VCaP (cell line): ENCODE measurements at regions not wholly inside any gene's neighbourhood (a gene's known extent, or its start where the extent isn't known, plus 50 kb on each side); places are given as distances from the start of the nearest gene placed in this dataset.

Experiments
- H3K27ac ChIP-seq: fragments of 450-650 bp; 2 replicates; pipeline ENCODE4 v1.5.1; 2017
- CTCF ChIP-seq: fragments of 450-650 bp; conservative IDR thresholded peaks from 2 replicates; pipeline ENCODE4 v1.5.1; 2017; ENCODE audit warnings: mild to moderate bottlenecking, moderate library complexity

GRCh38 chr3:25080461-25080860 lies 347.6 kb upstream of the RARB start:
- no peak for TF ChIP-seq CTCF
- H3K27ac ChIP-seq = no peak overlapping the region

GRCh38 chr3:25084016-25084415 lies 344.0 kb upstream of the RARB start:
- H3K27ac ChIP-seq = no peak overlapping the region
- no peak for TF ChIP-seq CTCF

- TF ChIP-seq CTCF = no peak
- H3K27ac ChIP-seq = no peak overlapping the region
Measured at GRCh38 chr3:25086721-25087120, 341.3 kb upstream of the RARB start.

- no peak overlapping the region for H3K27ac ChIP-seq
- no peak for TF ChIP-seq CTCF
Measured at GRCh38 chr3:25088284-25088683, 339.8 kb upstream of the RARB start.

- H3K27ac ChIP-seq = no peak overlapping the region
- no peak for TF ChIP-seq CTCF
Measured at GRCh38 chr3:25090698-25091453, 337.2 kb upstream of the RARB start.

- no peak overlapping the region for H3K27ac ChIP-seq
- no peak for TF ChIP-seq CTCF
Measured at GRCh38 chr3:25091934-25092333, 336.1 kb upstream of the RARB start.

- no peak overlapping the region for H3K27ac ChIP-seq
- TF ChIP-seq CTCF = peak; percentile 51
Measured at GRCh38 chr3:25094932-25095685, 333.0 kb upstream of the RARB start.
